Caco-2 (cell line): ENCODE measurements at regions not wholly inside any gene's neighbourhood (a gene's known extent, or its start where the extent isn't known, plus 50 kb on each side); places are given as distances from the start of the nearest gene placed in this dataset.

Experiments
- BruUV-seq: library from RNA; stranded (reverse); fragments of 400-500 nt; replicated peaks from 2 replicates; lab custom pipeline; 2021; lab: Mats Ljungman, UMichigan
- CTCF ChIA-PET: fragments of 300-600 bp; sonication (Branson Sonifier 250); formaldehyde crosslinking; loops from one replicate; lab custom pipeline; 2022; ENCODE audit warnings: antibody characterized with exemption; lab: Charles Lee
- POLR2A ChIA-PET: fragments of 300-600 bp; sonication (Branson Sonifier 250); formaldehyde crosslinking; loops from one replicate; lab custom pipeline; 2022; ENCODE audit warnings: antibody characterized with exemption; lab: Charles Lee
- DNase-seq, 2 experiments: peaks; one replicate each; pipeline versions ENCODE4 v3.0.0 to v3.0.0-alpha.2; 2020 to 2022
- H3K27me3 ChIP-seq: replicated peaks from 2 replicates; pipeline ENCODE4 v1.6.0; 2011; ENCODE audit warnings: low read length; ENCODE audit not compliant: control insufficient read depth, insufficient read depth
- H3K36me3 ChIP-seq: 2 replicates; pipeline ENCODE4 v1.5.1; 2011; ENCODE audit warnings: low read length; ENCODE audit not compliant: control insufficient read depth, insufficient read depth
- H3K4me1 ChIP-seq: fragments of 250-450 bp; sonication (Bioruptor Pico); 2 replicates; pipeline ENCODE4 v1.5.1; 2020; ENCODE audit warnings: mild to moderate bottlenecking
- H3K4me3 ChIP-seq: 2 replicates; pipeline ENCODE4 v1.5.1; 2011; ENCODE audit warnings: low read depth, mild to moderate bottlenecking, control low read depth, low read length
- H3K9me3 ChIP-seq: fragments of 250-450 bp; sonication (Bioruptor Pico); 2 replicates; pipeline ENCODE4 v1.5.1; 2020; ENCODE audit warnings: mild to moderate bottlenecking, moderate library complexity
- H3K27ac Mint-ChIP-seq: one replicate; pipeline ENCODE4 v1.8.0; 2022; ENCODE audit warnings: mixed read lengths; ENCODE audit not compliant: unreplicated experiment
- H3K27me3 Mint-ChIP-seq: one replicate; pipeline ENCODE4 v1.8.0; 2022; ENCODE audit warnings: mixed read lengths; ENCODE audit not compliant: insufficient read depth, unreplicated experiment
- H3K36me3 Mint-ChIP-seq: one replicate; pipeline ENCODE4 v1.8.0; 2022; ENCODE audit warnings: mild to moderate bottlenecking, mixed read lengths; ENCODE audit not compliant: insufficient read depth, unreplicated experiment
- H3K4me1 Mint-ChIP-seq: one replicate; pipeline ENCODE4 v1.8.0; 2022; ENCODE audit warnings: low read depth, mixed read lengths; ENCODE audit not compliant: unreplicated experiment
- H3K4me3 Mint-ChIP-seq: one replicate; pipeline ENCODE4 v1.8.0; 2022; ENCODE audit warnings: mild to moderate bottlenecking, moderate library complexity, mixed read lengths; ENCODE audit not compliant: unreplicated experiment
- H3K9me3 Mint-ChIP-seq: one replicate; pipeline ENCODE4 v1.8.0; 2022; ENCODE audit warnings: mixed read lengths; ENCODE audit not compliant: unreplicated experiment
- CTCF ChIP-seq, 2 experiments: fragments of 200-600 bp in 1 of 2; IDR thresholded peaks; 1 replicate in 1 of 2; 2 replicates in 1 of 2; pipeline versions ENCODE4 v1.5.1 to v1.8.0; 2011 to 2022; ENCODE audit warnings: antibody characterized with exemption in 1 of 2, control low read depth in 1 of 2, inconsistent platforms in 1 of 2, low read depth in 1 of 2, low read length in 1 of 2, mild to moderate bottlenecking in 1 of 2, moderate library complexity in 1 of 2; ENCODE audit not compliant: insufficient read depth in 1 of 2, severe bottlenecking in 1 of 2, unreplicated experiment in 1 of 2
- intact Hi-C: fragments of 100-400 bp; cut with micrococcal nuclease; formaldehyde crosslinking; loops from one replicate; pipeline ENCODE4 v1.10.0; 2022; ENCODE audit not compliant: unreplicated experiment

GRCh38 chr1:58977598-58977997 lies 193.8 kb upstream of the JUN start:
- no peaks in the 10 kb centered on the region for H3K27me3 Mint-ChIP-seq
- H3K27me3 ChIP-seq, result no peaks in the 10 kb centered on the region
- no peak for TF ChIP-seq CTCF (IDR thresholded peaks at IDR 0.05; ENCODE audit: insufficient read depth in 1 of 2, low read depth in 1 of 2, low read length in 1 of 2, severe bottlenecking in 1 of 2, unreplicated experiment in 1 of 2)
- no peak overlapping the region for H3K4me3 ChIP-seq
- POLR2A ChIA-PET, result no interaction called here
- no peak overlapping the region for H3K27ac Mint-ChIP-seq
- H3K36me3 Mint-ChIP-seq, result no peaks in the 10 kb centered on the region
- no peak for DNase-seq
- no peaks in the 10 kb centered on the region for H3K4me1 Mint-ChIP-seq
- H3K9me3 ChIP-seq, result no peaks in the 10 kb centered on the region
- H3K36me3 ChIP-seq, result no peaks in the 10 kb centered on the region
- intact Hi-C loops, result no loop called here
- H3K9me3 Mint-ChIP-seq, result no peaks in the 10 kb centered on the region
- H3K4me1 ChIP-seq, result no peaks in the 10 kb centered on the region
- no peak overlapping the region for H3K4me3 Mint-ChIP-seq
- BruUV-seq, result no TSS peak
- CTCF ChIA-PET, result no interaction called here

- CTCF ChIA-PET, result no interaction called here
These were observed 194.2 kb upstream of the JUN start for GRCh38 chr1:58978096-58978495.

GRCh38 chr1:58979086-58979485 lies 195.2 kb upstream of the JUN start:
- Mint-ChIP-seq H3K4me1 (no peaks in the 10 kb centered on the region), H3K4me3 (no peak overlapping the region), H3K27me3 (no peaks in the 10 kb centered on the region), H3K9me3 (no peaks in the 10 kb centered on the region), H3K36me3 (no peaks in the 10 kb centered on the region), H3K27ac (no peak overlapping the region)
- BruUV-seq, result no TSS peak
- intact Hi-C loops, result no loop called here
- Histone ChIP-seq H3K36me3 (no peaks in the 10 kb centered on the region), H3K4me3 (no peak overlapping the region), H3K4me1 (no peaks in the 10 kb centered on the region), H3K9me3 (no peaks in the 10 kb centered on the region), H3K27me3 (no peaks in the 10 kb centered on the region)
- POLR2A ChIA-PET, result no interaction called here
- no peak for DNase-seq
- CTCF ChIA-PET, result interaction anchor here (0.6 kb wide), 1 partner anchor 10 kb away, joined by 4 read pairs; no protein-coding TSS in a partner anchor
- TF ChIP-seq CTCF (IDR thresholded peaks at IDR 0.05; ENCODE audit: insufficient read depth in 1 of 2, low read depth in 1 of 2, low read length in 1 of 2, severe bottlenecking in 1 of 2, unreplicated experiment in 1 of 2), result no peak

More at GRCh38 chr1:58978096-58978495, 194.2 kb upstream of the JUN start:
- intact Hi-C loops, result no loop called here
- no peaks in the 10 kb centered on the region for H3K9me3 Mint-ChIP-seq
- no peak overlapping the region for H3K4me3 Mint-ChIP-seq
- Histone ChIP-seq H3K27me3 (no peaks in the 10 kb centered on the region), H3K4me3 (no peak overlapping the region), H3K9me3 (no peaks in the 10 kb centered on the region), H3K4me1 (no peaks in the 10 kb centered on the region), H3K36me3 (no peaks in the 10 kb centered on the region)
- H3K27ac Mint-ChIP-seq, result no peak overlapping the region
- no peak for DNase-seq
- no peaks in the 10 kb centered on the region for H3K36me3 Mint-ChIP-seq
- no peak for TF ChIP-seq CTCF (IDR thresholded peaks at IDR 0.05; ENCODE audit: insufficient read depth in 1 of 2, low read depth in 1 of 2, low read length in 1 of 2, severe bottlenecking in 1 of 2, unreplicated experiment in 1 of 2)
- POLR2A ChIA-PET, result no interaction called here
- H3K27me3 Mint-ChIP-seq, result no peaks in the 10 kb centered on the region
- no TSS peak for BruUV-seq
- no peaks in the 10 kb centered on the region for H3K4me1 Mint-ChIP-seq
